HL-60 (cell line): ENCODE measurements at regions not wholly inside any gene's neighbourhood (a gene's known extent, or its start where the extent isn't known, plus 50 kb on each side); places are given as distances from the start of the nearest gene placed in this dataset.

Experiments
- DNase-seq, 2 experiments: peaks; one replicate each; pipeline ENCODE4 v3.0.0-alpha.2; 2010 to 2020; ENCODE audit warnings: low read depth in 1 of 2, low spot score in 1 of 2
- H3K27ac ChIP-seq: fragments of 250-450 bp; sonication (Bioruptor Pico); replicated peaks from 2 replicates; pipeline ENCODE4 v1.5.1; 2020; ENCODE audit warnings: mild to moderate bottlenecking, moderate library complexity
- H3K27me3 ChIP-seq: fragments of 250-450 bp; sonication (Bioruptor Pico); 2 replicates; pipeline ENCODE4 v1.5.1; 2021; ENCODE audit warnings: mild to moderate bottlenecking, moderate library complexity; ENCODE audit not compliant: insufficient read depth, poor library complexity, severe bottlenecking
- H3K4me3 ChIP-seq: replicated peaks from 2 replicates; pipeline ENCODE4 v1.5.1; 2011; ENCODE audit warnings: mild to moderate bottlenecking, control low read depth, low read length; ENCODE audit not compliant: insufficient read depth
- CTCF ChIP-seq: IDR thresholded peaks from one replicate; pipeline ENCODE4 v1.5.1; 2011; ENCODE audit warnings: low read length, control low read depth, inconsistent platforms; ENCODE audit not compliant: insufficient read depth
- GABPA ChIP-seq: IDR thresholded peaks from 2 replicates; pipeline ENCODE4 v1.6.1; 2012; ENCODE audit warnings: low read depth
- POLR2AphosphoS5 ChIP-seq: IDR thresholded peaks from 2 replicates; pipeline ENCODE4 v1.6.1; 2012; ENCODE audit warnings: low read depth
- REST ChIP-seq: IDR thresholded peaks from 2 replicates; pipeline ENCODE4 v1.6.1; 2012; ENCODE audit warnings: low read depth; ENCODE audit not compliant: insufficient replicate concordance
- SPI1 ChIP-seq: IDR thresholded peaks from 2 replicates; pipeline ENCODE4 v1.6.1; 2012; ENCODE audit warnings: low read depth, mild to moderate bottlenecking, borderline replicate concordance

- H3K27ac ChIP-seq = no peak overlapping the region
- DNase-seq = no peak
- H3K4me3 ChIP-seq = no peak overlapping the region
- H3K27me3 ChIP-seq = no peaks in the 10 kb centered on the region
- TF ChIP-seq REST = no peak
- no peak for TF ChIP-seq GABPA
- TF ChIP-seq POLR2AphosphoS5 = no peak
- no peak for TF ChIP-seq SPI1
- TF ChIP-seq CTCF = no peak
Measured at GRCh38 chr3:118791246-118791645, 243.4 kb downstream of the IGSF11 start.

DNA sequence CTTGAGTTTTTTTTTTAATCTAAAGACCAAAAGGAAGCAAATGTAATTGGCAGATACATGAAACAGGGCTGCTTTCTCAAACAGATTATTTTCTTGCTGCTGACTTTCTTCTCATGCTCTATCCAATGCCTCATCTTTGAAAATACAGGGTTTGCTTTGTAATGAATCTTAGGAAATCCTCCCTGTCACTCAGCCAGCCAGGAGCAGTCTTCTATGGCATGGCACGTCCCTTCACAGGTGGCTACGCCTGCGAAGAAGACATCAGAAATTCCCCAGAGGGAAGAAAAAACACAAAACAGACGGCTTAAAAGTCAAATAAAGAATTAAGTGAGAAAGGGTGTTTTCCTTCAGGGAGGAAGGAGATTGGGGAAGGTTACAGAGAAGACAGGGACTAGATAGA lies 242.5 kb downstream of the IGSF11 start:
- TF ChIP-seq GABPA = no peak
- no peak for TF ChIP-seq POLR2AphosphoS5
- no peak for TF ChIP-seq SPI1
- TF ChIP-seq REST = no peak
- TF ChIP-seq CTCF = no peak
- H3K4me3 ChIP-seq = no peak overlapping the region
- H3K27me3 ChIP-seq = no peaks in the 10 kb centered on the region
- no peak overlapping the region for H3K27ac ChIP-seq
- no peak for DNase-seq

GRCh38 chr3:118793176-118793575 lies 241.5 kb downstream of the IGSF11 start:
- Histone ChIP-seq H3K27me3 (no peaks in the 10 kb centered on the region), H3K4me3 (no peak overlapping the region), H3K27ac (no peak overlapping the region)
- no peak for DNase-seq
- no peak for TF ChIP-seq REST
- no peak for TF ChIP-seq SPI1
- no peak for TF ChIP-seq POLR2AphosphoS5
- TF ChIP-seq GABPA = no peak
- no peak for TF ChIP-seq CTCF
